Heart left ventricle (tissue), 13 donors: ENCODE measurements at regions not wholly inside any gene's neighbourhood (a gene's known extent, or its start where the extent isn't known, plus 50 kb on each side); places are given as distances from the start of the nearest gene placed in this dataset.

Experiments used
- POLR2A ChIP-seq, 2 donors: fragments of 450-650 bp; IDR thresholded peaks; one replicate each; pipeline ENCODE4 v1.6.1; 2017; ENCODE audit warnings: antibody characterized with exemption in 2 of 2, mild to moderate bottlenecking in 2 of 2, moderate library complexity in 2 of 2
- TF ChIP-seq, protein P1 (sequence below), 12 donors: fragments of 200-600 bp; sonication (generic) in 4 of 12; IDR thresholded peaks; one replicate each; pipeline versions ENCODE4 v1.5.0 to v1.8.0; 2018 to 2022; ENCODE audit warnings: antibody characterized with exemption in 12 of 12, mild to moderate bottlenecking in 5 of 12
- donor health status: ischemic (EF 13 %, LVEDD 7.1; RV severe dilation, severe dysfunction).
- donor health status: DM: no; HTN: yes; CAD: no.
- donor health status: DM: no; HTN: no; CAD: no.
- donor health status: ischemic (EF 25% LVEDD 6.9; RV normal size, moderate dysfunction).
- donor health status: ischemic (EF 25% LVEDD 5.7; RV mildly dilated, moderate dysfunction).
- donor health status: ischemic (EF 35%, LVEDD 5.7; RV mildly dilated, moderate dysfunction).
- donor health status: nonischemic (EF 11% LVEDD 7.7; RV severe dilation, severe dysfunction).
- donor health status: DM: yes; HTN: yes; CAD: no.
- donor health status: PGD.
- donor health status: ischemic (EF 29% LVEDD 5.4; RV normal size, mild dysfunction).
- donor health status: nonischemic (EF 23%, LVEDD 6.1; RV moderate dilation, normal function).

DNA sequence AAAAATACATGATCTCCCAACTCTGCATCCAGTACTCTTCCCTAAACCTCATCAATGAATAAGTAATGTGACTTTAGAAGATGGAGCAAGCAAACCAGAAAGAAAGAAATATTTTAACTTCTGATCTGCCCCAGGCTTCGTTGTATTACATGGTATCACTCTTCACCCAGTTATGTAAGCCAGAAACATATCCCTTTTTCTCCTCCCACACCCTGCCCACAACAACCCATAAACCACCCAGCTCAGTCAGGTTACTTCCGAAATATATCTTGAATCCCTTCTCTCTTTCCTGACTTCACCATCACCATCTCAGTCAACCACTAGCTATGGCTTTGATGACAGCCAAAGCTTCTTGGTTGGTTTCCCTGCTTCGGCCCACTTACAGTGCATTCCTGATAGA is 295.8 kb upstream of the PARD3B start:
- TF ChIP-seq POLR2A (IDR thresholded peaks at IDR 0.05), result no peak
- TF ChIP-seq, protein P1, sequence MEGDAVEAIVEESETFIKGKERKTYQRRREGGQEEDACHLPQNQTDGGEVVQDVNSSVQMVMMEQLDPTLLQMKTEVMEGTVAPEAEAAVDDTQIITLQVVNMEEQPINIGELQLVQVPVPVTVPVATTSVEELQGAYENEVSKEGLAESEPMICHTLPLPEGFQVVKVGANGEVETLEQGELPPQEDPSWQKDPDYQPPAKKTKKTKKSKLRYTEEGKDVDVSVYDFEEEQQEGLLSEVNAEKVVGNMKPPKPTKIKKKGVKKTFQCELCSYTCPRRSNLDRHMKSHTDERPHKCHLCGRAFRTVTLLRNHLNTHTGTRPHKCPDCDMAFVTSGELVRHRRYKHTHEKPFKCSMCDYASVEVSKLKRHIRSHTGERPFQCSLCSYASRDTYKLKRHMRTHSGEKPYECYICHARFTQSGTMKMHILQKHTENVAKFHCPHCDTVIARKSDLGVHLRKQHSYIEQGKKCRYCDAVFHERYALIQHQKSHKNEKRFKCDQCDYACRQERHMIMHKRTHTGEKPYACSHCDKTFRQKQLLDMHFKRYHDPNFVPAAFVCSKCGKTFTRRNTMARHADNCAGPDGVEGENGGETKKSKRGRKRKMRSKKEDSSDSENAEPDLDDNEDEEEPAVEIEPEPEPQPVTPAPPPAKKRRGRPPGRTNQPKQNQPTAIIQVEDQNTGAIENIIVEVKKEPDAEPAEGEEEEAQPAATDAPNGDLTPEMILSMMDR (IDR thresholded peaks at IDR 0.05), result no peak
